K562 (cell line): ENCODE measurements at regions not wholly inside any gene's neighbourhood (a gene's known extent, or its start where the extent isn't known, plus 50 kb on each side); places are given as distances from the start of the nearest gene placed in this dataset.

Experiments
- BACH1 ChIP-seq: fragments of 200-800 bp; sonication (Bioruptor generic); IDR thresholded peaks from 2 replicates; pipeline ENCODE4 v1.6.1; 2016; ENCODE audit warnings: missing genetic modification characterization, missing compliant biosample characterization
- CHD2 ChIP-seq: IDR thresholded peaks from 2 replicates; pipeline ENCODE4 v1.6.1; 2011; ENCODE audit warnings: low read depth, low read length
- DPF2 ChIP-seq: fragments of 450-650 bp; IDR thresholded peaks from 2 replicates; pipeline ENCODE4 v1.6.1; 2016
- E2F3 ChIP-seq: fragments of 250-450 bp; sonication (Bioruptor Pico); IDR thresholded peaks from 2 replicates; pipeline ENCODE4 v1.4.0; 2020; ENCODE audit warnings: mild to moderate bottlenecking
- FOXK2 ChIP-seq, 2 experiments: fragments of 450-650 bp; IDR thresholded peaks in 1 of 2; conservative IDR thresholded peaks in 1 of 2; 2 replicates each; pipeline ENCODE4 v1.6.1; 2016; ENCODE audit warnings: low read depth in 2 of 2, mild to moderate bottlenecking in 1 of 2
- GATAD2B ChIP-seq: fragments of 450-650 bp; IDR thresholded peaks from 2 replicates; pipeline ENCODE4 v1.6.1; 2017; ENCODE audit warnings: mild to moderate bottlenecking, borderline replicate concordance
- HNRNPH1 ChIP-seq: fragments of 200-400 bp; formaldehyde crosslinking; optimal IDR thresholded peaks from 2 replicates; pipeline ENCODE3; 2017; ENCODE audit warnings: low read depth, mild to moderate bottlenecking, low read length, moderate library complexity
- HNRNPUL1 ChIP-seq: fragments of 200-400 bp; formaldehyde crosslinking; IDR thresholded peaks from 2 replicates; pipeline ENCODE4 v1.6.1; 2017; ENCODE audit warnings: low read length
- L3MBTL2 ChIP-seq: fragments of 450-650 bp; IDR thresholded peaks from 2 replicates; pipeline ENCODE4 v1.6.1; 2016; ENCODE audit warnings: mild to moderate bottlenecking, moderate library complexity
- MTF1 ChIP-seq: fragments of 250-450 bp; sonication (Bioruptor Pico); IDR thresholded peaks from 2 replicates; pipeline ENCODE4 v1.9.0; 2021; ENCODE audit warnings: moderate library complexity, mild to moderate bottlenecking, inconsistent platforms, borderline replicate concordance
- NFYB ChIP-seq: IDR thresholded peaks from 2 replicates; pipeline ENCODE4 v1.6.1; 2011; ENCODE audit warnings: mild to moderate bottlenecking, moderate library complexity; ENCODE audit not compliant: insufficient read length; ENCODE audit errors: extremely low read depth
- PTRF ChIP-seq: fragments of 450-650 bp; IDR thresholded peaks from 2 replicates; pipeline ENCODE4 v1.6.1; 2016; ENCODE audit warnings: mild to moderate bottlenecking, missing genetic modification characterization, missing compliant biosample characterization
- RAD21 ChIP-seq, 2 experiments: fragments of 250-450 bp in 1 of 2; fragments of 450-650 bp in 1 of 2; sonication (Bioruptor Pico) in 1 of 2; formaldehyde crosslinking in 1 of 2; IDR thresholded peaks in 1 of 2; conservative IDR thresholded peaks in 1 of 2; 2 replicates each; pipeline versions ENCODE4 v1.4.0 to v1.8.0; 2020 to 2022; ENCODE audit warnings: mild to moderate bottlenecking in 2 of 2, moderate library complexity in 1 of 2
- RB1 ChIP-seq: fragments of 450-650 bp; IDR thresholded peaks from 2 replicates; pipeline ENCODE4 v1.6.1; 2017; ENCODE audit warnings: low read depth, mild to moderate bottlenecking
- RHOXF2B ChIP-seq: fragments of 250-450 bp; sonication (Bioruptor Pico); conservative IDR thresholded peaks from 2 replicates; pipeline ENCODE4 v1.5.1; 2021
- TAF15 ChIP-seq: fragments of 200-400 bp; formaldehyde crosslinking; IDR thresholded peaks from 2 replicates; pipeline ENCODE4 v1.6.1; 2017; ENCODE audit warnings: mild to moderate bottlenecking, low read depth, low read length, moderate library complexity
- XRCC4 ChIP-seq: IDR thresholded peaks from one replicate; pipeline ENCODE4 v1.6.1; 2011; ENCODE audit not compliant: insufficient read depth, insufficient read length; ENCODE audit errors: extremely low read depth
- YY1 ChIP-seq, 3 experiments: IDR thresholded peaks; 2 replicates each; pipeline ENCODE4 v1.6.1; 2011; ENCODE audit warnings: low read length in 2 of 3, mild to moderate bottlenecking in 2 of 3, moderate library complexity in 2 of 3, borderline replicate concordance in 1 of 3, control low read depth in 1 of 3, low read depth in 1 of 3; ENCODE audit not compliant: insufficient read depth in 3 of 3, insufficient replicate concordance in 2 of 3, control insufficient read depth in 1 of 3, insufficient read length in 1 of 3; ENCODE audit errors: extremely low read depth in 1 of 3
- ZNF507 ChIP-seq: conservative IDR thresholded peaks from 2 replicates; pipeline ENCODE4 v1.6.1; 2017; ENCODE audit warnings: missing genetic modification characterization, missing compliant biosample characterization
- ZNF551 ChIP-seq: fragments of 250-450 bp; sonication (Bioruptor Pico); IDR thresholded peaks from 2 replicates; pipeline ENCODE4 v1.5.0; 2021; ENCODE audit warnings: mild to moderate bottlenecking, moderate library complexity
- TF ChIP-seq, protein P1 (sequence below): fragments of 450-650 bp; formaldehyde crosslinking; IDR thresholded peaks from 2 replicates; pipeline ENCODE4 v1.4.0; 2022; ENCODE audit warnings: missing genetic modification characterization
- TF ChIP-seq, protein P2 (sequence below): fragments of 250-450 bp; sonication (Bioruptor Pico); IDR thresholded peaks from 2 replicates; pipeline ENCODE4 v1.9.0; 2021; ENCODE audit warnings: mild to moderate bottlenecking
- TF ChIP-seq, protein P3 (sequence below): IDR thresholded peaks from 2 replicates; pipeline ENCODE4 v1.6.1; 2012; ENCODE audit warnings: low read depth, low read length, improper control_type of control experiment, borderline replicate concordance
- TF ChIP-seq, protein P4 (sequence below): fragments of 250-450 bp; sonication (Bioruptor Pico); IDR thresholded peaks from 2 replicates; pipeline ENCODE4 v1.4.0; 2020; ENCODE audit warnings: mild to moderate bottlenecking, moderate library complexity, borderline replicate concordance

DNA sequence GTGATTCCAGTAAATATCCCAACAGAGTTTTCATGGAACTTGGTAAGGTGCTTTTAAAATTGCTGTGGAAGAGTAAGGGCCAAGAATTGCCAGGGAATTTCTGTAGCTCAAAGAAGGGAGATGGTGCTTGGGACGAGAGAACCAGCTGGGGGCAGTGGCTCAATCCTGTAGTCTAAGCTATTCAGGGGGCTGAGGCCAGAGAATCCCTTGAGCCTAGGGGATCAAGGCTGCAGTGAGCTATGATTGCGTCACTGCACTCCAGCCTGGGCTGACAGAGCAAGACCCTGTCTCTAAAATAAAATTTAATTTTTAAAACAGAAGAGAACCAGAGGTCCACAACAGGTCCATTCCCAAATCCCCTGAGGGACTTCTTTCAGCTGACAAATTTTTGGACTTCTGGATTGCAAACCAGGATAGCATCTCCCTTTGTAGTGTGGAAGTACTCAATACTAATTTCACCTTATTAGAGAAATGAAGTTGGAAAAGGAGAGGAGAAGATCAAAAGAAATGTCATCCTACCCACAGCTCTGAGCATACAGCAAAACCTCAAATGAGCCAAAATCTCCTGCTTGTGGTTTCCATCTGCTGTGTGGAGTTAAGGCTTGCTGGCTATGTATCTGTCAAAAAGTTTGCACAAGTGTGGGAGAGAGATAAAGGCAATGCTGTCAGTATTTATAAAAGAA lies 59.2 kb upstream of the CLPB start (continued):
- TF ChIP-seq BACH1 (no peak; the same call in 1 of the 2 replicates), E2F3 (CRISPR knock-in tag) (no peak), ZNF551 (CRISPR knock-in tag) (no peak), TAF15 (no peak), MTF1 (CRISPR knock-in tag) (no peak), YY1 (IDR thresholded peaks at IDR 0.05; ENCODE audit: borderline replicate concordance in 1 of 3, control insufficient read depth in 1 of 3, extremely low read depth in 1 of 3, insufficient read depth in 3 of 3, insufficient read length in 1 of 3, insufficient replicate concordance in 2 of 3, low read depth in 1 of 3, low read length in 2 of 3) (no peak), RHOXF2B (CRISPR knock-in tag) (no peak), NFYB (no peak), GATAD2B (peak; percentile 38; the same call in 1 of the 2 replicates), XRCC4 (no peak), PTRF (tag) (no peak), ZNF507 (tag) (no peak), CHD2 (no peak), FOXK2 (conservative IDR thresholded peaks at IDR 0.05 in 1 of 2, IDR thresholded peaks at IDR 0.05 in 1 of 2; ENCODE audit: low read depth in 2 of 2) (no peak), L3MBTL2 (no peak), RAD21 (CRISPR knock-in tag; conservative IDR thresholded peaks at IDR 0.05 in 1 of 2, IDR thresholded peaks at IDR 0.05 in 1 of 2) (no peak), DPF2 (peak; percentile 98), HNRNPH1 (no peak), RB1 (no peak), HNRNPUL1 (no peak)
- TF ChIP-seq, protein P1, sequence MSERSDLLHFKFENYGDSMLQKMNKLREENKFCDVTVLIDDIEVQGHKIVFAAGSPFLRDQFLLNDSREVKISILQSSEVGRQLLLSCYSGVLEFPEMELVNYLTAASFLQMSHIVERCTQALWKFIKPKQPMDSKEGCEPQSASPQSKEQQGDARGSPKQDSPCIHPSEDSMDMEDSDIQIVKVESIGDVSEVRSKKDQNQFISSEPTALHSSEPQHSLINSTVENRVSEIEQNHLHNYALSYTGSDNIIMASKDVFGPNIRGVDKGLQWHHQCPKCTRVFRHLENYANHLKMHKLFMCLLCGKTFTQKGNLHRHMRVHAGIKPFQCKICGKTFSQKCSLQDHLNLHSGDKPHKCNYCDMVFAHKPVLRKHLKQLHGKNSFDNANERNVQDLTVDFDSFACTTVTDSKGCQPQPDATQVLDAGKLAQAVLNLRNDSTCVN (CRISPR knock-in tag), result no peak
- TF ChIP-seq, protein P2, sequence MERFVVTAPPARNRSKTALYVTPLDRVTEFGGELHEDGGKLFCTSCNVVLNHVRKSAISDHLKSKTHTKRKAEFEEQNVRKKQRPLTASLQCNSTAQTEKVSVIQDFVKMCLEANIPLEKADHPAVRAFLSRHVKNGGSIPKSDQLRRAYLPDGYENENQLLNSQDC (CRISPR knock-in tag), result no peak
- TF ChIP-seq, protein P3, sequence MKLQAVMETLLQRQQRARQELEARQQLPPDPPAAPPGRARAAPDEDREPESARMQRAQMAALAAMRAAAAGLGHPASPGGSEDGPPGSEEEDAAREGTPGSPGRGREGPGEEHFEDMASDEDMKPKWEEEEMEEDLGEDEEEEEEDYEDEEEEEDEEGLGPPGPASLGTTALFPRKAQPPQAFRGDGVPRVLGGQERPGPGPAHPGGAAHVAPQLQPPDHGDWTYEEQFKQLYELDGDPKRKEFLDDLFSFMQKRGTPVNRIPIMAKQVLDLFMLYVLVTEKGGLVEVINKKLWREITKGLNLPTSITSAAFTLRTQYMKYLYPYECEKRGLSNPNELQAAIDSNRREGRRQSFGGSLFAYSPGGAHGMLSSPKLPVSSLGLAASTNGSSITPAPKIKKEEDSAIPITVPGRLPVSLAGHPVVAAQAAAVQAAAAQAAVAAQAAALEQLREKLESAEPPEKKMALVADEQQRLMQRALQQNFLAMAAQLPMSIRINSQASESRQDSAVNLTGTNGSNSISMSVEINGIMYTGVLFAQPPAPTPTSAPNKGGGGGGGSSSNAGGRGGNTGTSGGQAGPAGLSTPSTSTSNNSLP, result peak; percentile 88
- TF ChIP-seq, protein P4, sequence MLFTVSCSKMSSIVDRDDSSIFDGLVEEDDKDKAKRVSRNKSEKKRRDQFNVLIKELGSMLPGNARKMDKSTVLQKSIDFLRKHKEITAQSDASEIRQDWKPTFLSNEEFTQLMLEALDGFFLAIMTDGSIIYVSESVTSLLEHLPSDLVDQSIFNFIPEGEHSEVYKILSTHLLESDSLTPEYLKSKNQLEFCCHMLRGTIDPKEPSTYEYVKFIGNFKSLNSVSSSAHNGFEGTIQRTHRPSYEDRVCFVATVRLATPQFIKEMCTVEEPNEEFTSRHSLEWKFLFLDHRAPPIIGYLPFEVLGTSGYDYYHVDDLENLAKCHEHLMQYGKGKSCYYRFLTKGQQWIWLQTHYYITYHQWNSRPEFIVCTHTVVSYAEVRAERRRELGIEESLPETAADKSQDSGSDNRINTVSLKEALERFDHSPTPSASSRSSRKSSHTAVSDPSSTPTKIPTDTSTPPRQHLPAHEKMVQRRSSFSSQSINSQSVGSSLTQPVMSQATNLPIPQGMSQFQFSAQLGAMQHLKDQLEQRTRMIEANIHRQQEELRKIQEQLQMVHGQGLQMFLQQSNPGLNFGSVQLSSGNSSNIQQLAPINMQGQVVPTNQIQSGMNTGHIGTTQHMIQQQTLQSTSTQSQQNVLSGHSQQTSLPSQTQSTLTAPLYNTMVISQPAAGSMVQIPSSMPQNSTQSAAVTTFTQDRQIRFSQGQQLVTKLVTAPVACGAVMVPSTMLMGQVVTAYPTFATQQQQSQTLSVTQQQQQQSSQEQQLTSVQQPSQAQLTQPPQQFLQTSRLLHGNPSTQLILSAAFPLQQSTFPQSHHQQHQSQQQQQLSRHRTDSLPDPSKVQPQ (CRISPR knock-in tag), result no peak
